ENCODE measurements at regions not wholly inside any gene's neighbourhood (a gene's known extent, or its start where the extent isn't known, plus 50 kb on each side); places are given as distances from the start of the nearest gene placed in this dataset.

DNA sequence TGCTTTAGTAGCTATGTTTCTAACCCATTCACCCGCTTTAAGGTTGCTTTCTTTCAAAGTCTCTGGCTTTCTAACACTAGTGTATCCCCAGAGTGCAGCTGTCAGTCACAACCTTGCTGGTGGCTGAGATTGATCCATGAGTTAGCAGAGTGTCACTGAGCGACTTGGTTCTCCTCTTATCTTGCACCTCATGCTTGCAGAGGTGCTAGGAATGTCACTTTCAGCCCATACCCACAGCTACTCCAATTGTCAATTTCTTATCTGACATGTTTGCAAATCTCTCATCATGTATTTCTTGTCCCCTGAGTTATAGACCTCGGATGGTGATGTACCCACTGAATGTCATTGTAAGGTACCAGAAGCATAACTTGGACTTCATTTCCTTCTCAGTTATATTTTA lies 1110.2 kb downstream of the GALC start:
- TF ChIP-seq POLR2A (IDR thresholded peaks at IDR 0.05), result no peak
- TF ChIP-seq, protein P1, sequence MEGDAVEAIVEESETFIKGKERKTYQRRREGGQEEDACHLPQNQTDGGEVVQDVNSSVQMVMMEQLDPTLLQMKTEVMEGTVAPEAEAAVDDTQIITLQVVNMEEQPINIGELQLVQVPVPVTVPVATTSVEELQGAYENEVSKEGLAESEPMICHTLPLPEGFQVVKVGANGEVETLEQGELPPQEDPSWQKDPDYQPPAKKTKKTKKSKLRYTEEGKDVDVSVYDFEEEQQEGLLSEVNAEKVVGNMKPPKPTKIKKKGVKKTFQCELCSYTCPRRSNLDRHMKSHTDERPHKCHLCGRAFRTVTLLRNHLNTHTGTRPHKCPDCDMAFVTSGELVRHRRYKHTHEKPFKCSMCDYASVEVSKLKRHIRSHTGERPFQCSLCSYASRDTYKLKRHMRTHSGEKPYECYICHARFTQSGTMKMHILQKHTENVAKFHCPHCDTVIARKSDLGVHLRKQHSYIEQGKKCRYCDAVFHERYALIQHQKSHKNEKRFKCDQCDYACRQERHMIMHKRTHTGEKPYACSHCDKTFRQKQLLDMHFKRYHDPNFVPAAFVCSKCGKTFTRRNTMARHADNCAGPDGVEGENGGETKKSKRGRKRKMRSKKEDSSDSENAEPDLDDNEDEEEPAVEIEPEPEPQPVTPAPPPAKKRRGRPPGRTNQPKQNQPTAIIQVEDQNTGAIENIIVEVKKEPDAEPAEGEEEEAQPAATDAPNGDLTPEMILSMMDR (IDR thresholded peaks at IDR 0.05), result no peak

Measured in right lobe of liver (tissue), 4 donors.